DMS 273 (cell line): ENCODE measurements at regions not wholly inside any gene's neighbourhood (a gene's known extent, or its start where the extent isn't known, plus 50 kb on each side); places are given as distances from the start of the nearest gene placed in this dataset.

ENCODE experiments used
- DNase-seq: peaks from one replicate; lab custom pipeline; 2025; ENCODE audit not compliant: unreplicated experiment; lab: John Stamatoyannopoulos, UW

GRCh38 chr11:15864026-15864805 is 492.1 kb downstream of the SOX6 start:
- DNase-seq = no peak

DNA sequence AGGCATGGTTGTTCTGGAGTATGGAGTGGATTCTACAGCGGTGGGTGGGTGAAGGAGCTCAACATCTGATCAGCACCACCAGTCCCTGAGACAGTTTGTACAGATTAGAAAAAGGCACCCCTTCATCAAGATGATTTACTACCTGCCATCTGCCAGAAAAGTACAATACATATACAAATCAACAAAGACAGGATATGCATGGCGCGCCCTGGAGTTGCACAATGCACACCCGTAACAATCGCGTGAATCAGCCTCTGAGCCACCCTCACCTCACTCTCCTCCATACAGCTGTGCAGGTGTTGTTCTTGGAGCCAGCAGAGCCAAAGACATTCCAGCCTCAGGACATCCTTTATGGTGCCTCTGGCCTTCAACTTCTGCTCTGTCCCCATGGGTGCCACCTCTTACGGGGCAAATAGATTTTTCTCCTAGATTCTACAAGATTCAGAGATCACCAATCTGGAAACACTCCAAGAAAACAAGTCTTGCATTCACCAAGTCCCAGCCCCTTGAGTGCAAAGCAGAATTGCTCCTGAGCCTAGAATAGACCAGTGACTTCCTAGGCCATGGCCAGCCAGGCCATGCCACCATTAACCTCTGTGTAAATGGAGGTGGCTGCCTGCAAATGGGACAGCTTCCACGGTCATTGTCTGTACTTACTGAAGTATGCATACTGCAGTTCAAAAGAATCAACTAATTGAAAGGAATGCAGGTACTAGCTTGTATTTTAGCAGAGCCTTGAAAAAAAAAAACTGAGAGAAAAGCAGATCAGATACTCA is 490.9 kb downstream of the SOX6 start:
- DNase-seq = no peak

DNA sequence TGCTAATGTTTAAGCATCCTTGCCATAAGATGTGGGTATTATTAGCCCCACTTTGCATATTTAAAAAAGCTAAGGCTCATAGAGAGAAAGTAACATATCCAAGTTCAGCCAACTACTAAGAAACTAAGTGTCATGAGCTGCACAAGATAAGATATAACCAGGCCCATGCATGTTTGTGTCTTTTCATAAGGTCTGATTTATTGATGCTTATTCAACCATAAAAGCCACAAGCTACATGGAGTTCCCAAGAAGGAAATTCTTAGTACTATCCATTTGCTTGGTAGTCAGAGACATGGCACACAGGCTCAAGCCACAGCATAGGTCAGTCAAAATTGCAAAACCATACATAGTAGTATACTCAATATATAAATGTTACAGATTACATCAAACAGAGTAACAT is 488.5 kb downstream of the SOX6 start:
- no peak for DNase-seq

DNA sequence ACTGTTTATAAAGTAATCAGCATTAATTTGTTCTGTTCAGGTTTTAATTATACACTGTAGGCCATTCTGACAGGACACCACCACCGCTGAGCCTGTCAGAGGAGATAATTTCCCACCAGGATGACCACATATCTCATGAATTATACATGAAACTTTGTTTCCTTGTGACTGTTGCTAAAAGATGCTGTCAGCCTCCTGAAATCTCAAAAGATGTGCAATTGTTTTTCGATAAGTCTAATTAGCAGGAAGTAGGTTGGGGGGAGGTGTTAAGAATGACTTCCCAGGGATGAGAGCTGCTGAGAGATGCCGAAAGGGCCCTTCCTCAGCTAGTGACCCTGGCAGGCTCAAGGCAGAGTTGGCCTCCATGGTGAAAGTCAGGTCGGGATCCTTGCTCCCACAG is 485.4 kb downstream of the SOX6 start:
- no peak for DNase-seq

GRCh38 chr11:15871904-15872626 is 484.3 kb downstream of the SOX6 start:
- no peak for DNase-seq

DNA sequence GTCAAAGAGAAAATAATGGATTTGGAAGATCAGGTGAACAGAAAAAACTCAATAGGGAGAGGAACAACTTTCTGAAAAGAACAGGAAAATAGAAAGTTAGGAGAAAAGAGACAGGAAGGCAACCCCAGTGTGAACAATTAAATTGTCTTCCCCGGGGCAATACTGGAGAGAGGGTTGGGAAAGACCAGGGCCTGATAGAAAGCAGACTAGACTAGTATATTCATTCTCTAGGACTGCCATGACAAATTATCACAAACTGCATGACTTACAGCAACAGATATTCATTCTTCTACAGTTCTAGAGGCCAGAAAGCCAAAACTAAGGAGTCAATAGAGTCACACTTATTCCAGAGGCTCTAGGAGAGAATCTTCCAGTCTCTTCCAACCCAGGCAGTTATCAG is 482.8 kb downstream of the SOX6 start:
- DNase-seq = no peak

GRCh38 chr11:15874704-15875103 is 481.6 kb downstream of the SOX6 start:
- DNase-seq = no peak

GRCh38 chr11:15875393-15875792 is 481.0 kb downstream of the SOX6 start:
- no peak for DNase-seq

GRCh38 chr11:15875943-15876342 is 480.4 kb downstream of the SOX6 start:
- no peak for DNase-seq

DNA sequence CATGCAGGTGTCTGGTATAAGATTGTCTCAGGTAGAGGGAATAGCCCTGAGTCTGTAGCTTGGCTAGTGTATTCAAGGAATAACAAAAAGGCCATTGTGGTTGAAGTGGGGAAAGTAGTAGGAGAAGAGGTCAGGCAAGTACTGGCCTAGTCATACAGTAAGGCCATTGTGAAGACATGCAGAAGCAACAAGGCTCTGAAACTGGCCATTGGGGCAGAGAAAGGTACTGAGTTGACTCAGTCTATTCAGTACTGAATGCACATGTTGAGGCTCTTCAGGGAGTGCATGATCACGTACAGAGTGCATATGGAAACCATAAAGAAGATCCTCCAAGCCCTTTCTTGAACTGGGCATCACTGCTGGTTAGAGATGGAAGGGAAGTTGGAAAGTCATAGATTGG is 477.6 kb downstream of the SOX6 start:
- DNase-seq = no peak

DNA sequence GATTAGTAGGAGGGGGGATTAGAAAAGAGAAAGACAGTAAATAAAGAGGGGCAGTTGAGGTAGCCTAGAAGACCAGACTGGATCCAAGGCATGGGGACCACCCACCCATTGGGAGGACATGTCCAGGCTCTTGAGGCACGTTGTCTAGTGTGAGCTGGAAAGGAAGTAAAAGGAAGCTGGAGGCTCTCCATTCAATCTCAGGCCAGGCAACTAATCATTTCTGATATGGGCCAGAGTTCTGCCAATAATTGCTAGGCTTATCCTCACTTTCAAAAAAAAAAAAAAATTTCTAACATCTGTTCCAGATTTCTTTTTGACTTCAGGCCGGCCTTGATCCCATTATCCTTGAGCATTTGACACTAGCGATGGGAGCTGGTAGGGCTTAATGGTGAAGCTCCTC is 476.1 kb downstream of the SOX6 start:
- no peak for DNase-seq

DNA sequence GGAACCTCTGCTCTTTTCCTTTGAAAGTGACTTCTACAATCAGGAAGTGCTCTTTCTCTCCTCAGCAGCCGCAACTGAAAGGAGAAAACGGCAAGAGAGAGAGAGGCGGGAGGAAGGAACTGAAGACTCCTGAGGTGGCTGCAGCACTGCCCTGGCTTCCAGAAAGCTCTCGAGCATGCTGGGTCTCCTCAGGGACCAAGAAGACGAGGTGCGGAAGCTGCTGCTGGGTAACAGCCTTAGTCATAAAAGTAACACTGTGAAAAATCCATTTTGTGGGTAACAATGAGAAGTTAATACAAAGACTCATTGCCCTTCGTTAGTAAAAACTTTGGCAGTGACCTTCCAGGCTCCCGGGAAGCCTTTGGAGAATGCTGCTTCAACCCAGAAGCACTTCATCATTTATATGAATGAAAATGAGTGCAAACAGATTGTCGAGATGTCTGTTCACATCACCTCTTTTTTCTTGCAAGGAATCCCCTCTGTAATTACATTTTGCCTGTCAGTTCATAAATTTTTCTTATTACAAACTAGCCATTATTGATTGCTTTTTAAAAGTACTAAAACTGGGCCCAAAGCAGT is 473.4 kb downstream of the SOX6 start:
- no peak for DNase-seq

GRCh38 chr11:15883455-15883920 is 472.9 kb downstream of the SOX6 start:
- no peak for DNase-seq

DNA sequence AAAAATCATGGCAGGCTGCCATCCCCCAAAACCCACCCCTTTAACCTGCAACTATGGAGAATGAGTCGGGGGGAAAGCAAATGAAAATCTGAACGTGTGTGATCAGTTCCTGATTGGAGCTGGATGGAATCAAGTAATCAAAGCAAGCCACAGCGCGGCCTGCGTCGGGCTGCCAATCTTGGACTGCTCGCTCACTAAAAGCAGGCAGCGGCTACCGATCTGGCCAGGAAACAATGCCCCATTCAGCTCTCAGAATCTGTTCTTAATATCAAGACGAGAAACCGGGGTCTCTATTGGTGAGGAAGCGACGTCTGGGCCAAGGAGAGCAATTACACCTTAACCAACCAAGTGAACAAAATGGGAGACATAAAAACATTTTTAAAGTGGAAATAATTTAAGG is 472.2 kb downstream of the SOX6 start:
- DNase-seq = no peak

- DNase-seq = no peak
Observed at GRCh38 chr11:15884777-15885540, 471.4 kb downstream of the SOX6 start.

DNA sequence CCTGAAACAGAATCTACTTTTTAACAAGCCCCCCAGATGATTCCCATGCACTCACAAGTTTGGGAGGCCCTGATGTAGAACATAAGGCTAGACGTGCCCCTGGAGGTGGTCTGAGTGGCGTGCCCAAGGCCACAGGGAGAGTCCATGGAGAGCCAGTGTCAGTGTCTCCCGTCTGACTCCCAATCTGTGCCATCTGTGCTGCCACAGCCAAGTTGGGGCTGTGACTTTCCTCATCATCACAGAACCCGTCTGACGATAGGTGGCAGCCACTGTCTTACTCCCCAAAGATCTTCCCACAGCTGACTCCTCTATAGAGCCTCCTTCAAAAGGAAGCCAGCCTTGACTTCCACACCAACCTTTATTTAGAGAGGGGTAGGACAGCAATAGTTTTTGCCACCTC is 470.5 kb downstream of the SOX6 start:
- no peak for DNase-seq

DNA sequence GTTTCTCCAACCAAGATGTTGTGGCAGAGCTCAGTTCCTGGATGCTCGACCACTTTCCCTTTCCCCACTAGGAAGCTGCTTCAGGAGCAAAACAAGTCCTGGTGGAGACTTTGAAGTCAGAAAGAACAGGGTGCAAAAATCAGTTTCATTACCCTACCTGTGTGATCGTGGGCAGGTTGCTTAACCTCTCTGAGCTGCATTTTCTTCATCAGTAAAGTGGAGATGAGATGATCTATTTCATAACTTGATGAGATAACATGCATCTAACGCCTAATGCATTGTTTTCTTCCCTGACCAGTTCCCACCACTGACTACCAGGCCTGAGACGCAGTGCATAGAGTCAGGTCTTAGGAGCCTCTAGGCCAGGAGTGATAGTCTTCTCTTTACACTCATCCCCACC is 470.0 kb downstream of the SOX6 start:
- no peak for DNase-seq

DNA sequence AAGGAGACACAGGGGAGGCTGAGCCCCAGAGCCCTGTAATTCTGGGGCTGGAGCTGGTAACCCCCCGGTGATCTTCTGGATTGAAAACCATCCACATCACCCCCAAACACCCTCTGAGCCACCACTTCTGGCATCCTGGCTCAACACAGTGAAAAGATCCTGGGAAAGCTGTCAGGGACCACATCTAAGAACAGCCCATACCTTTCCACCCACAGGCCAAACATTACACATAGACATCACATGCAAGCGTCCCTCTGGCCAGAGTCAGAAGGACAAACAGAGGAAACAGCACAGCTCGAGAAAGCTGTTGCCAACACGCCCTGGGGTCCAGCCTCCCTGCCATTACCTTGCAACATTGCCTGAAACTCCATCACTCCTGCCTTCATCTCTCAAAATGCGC is 469.5 kb downstream of the SOX6 start:
- no peak for DNase-seq

- no peak for DNase-seq
Observed at GRCh38 chr11:15888556-15889345, 467.6 kb downstream of the SOX6 start.
